ENCODE measurements at regions not wholly inside any gene's neighbourhood (a gene's known extent, or its start where the extent isn't known, plus 50 kb on each side); places are given as distances from the start of the nearest gene placed in this dataset.

DNA sequence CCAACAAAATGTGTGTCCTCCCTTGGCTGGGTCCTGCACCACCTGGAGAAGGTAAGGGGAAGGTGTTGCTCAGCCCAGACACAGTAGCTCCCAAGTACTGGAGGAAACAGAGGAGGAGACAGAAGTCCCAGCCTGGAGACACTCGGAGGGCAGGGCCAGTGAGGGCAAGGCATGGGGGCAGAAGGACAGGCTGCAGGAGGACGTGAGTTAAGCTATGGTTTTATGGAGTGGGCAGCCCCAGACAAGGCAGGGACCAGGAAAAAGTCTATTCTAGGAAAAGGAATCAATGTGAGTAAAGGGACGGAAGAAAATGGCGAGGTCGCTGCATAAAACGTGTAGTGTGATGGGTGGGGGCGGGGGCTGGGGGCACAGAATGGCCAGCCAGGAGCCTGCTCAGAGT, 210.1 kb upstream of the DIO3 start:
- DNase-seq (ENCODE audit: low spot score), result no peak

GRCh38 chr14:101351769-101352168, 209.5 kb upstream of the DIO3 start:
- no peak for DNase-seq (ENCODE audit: low spot score)

GRCh38 chr14:101352567-101352966, 208.7 kb upstream of the DIO3 start:
- DNase-seq (ENCODE audit: low spot score), result no peak

GRCh38 chr14:101353422-101353821, 207.9 kb upstream of the DIO3 start:
- DNase-seq (ENCODE audit: low spot score), result no peak

DNA sequence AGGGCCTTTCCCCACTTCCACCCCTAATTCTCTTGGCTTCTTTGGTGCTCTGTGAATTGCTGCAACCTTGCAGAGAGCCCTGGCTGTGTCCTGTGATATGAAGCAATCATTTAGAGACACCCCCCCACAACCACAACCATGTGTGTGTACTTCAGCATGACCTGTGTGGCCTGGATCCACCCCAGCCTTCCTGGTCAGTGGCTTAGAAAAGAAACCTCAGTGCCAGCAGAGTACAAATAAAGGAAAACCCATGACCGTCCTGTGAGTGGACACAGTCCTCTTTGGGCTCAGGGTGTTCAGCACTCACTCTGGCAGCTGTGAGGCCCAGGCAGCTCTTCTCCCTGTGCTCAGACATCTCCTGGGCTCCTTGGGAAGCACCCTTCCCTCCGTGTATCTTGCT, 206.6 kb upstream of the DIO3 start:
- DNase-seq (ENCODE audit: low spot score), result no peak

DNA sequence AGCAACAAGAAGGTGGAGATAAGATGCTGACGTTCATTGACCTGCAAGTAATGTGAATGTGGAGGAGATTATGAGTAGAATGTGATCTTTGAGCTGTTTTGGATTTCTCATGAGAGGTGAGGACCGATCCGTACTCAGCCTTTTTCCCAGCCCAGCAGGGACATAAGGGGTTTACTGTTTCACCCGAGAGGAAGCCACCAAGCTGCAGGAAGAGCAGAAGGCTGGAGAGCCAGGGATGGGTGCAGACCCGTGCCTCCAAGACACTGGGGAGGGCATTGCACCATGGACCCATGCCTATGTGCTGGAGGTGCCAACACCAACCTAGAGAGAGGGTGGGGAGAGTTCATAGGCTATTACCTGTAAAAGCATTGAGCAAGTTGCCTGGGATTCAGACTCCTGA, 206.0 kb upstream of the DIO3 start:
- no peak for DNase-seq (ENCODE audit: low spot score)

- DNase-seq (ENCODE audit: low spot score), result no peak
Observed at GRCh38 chr14:101357038-101357437, 204.3 kb upstream of the DIO3 start.

GRCh38 chr14:101357559-101358319, 203.6 kb upstream of the DIO3 start:
- no peak for DNase-seq (ENCODE audit: low spot score)

- DNase-seq (ENCODE audit: low spot score), result no peak
Observed at GRCh38 chr14:101358320-101359125, 202.8 kb upstream of the DIO3 start.

GRCh38 chr14:101359221-101360053, 201.9 kb upstream of the DIO3 start:
- peak; percentile 90 for DNase-seq (ENCODE audit: low spot score)

DNA sequence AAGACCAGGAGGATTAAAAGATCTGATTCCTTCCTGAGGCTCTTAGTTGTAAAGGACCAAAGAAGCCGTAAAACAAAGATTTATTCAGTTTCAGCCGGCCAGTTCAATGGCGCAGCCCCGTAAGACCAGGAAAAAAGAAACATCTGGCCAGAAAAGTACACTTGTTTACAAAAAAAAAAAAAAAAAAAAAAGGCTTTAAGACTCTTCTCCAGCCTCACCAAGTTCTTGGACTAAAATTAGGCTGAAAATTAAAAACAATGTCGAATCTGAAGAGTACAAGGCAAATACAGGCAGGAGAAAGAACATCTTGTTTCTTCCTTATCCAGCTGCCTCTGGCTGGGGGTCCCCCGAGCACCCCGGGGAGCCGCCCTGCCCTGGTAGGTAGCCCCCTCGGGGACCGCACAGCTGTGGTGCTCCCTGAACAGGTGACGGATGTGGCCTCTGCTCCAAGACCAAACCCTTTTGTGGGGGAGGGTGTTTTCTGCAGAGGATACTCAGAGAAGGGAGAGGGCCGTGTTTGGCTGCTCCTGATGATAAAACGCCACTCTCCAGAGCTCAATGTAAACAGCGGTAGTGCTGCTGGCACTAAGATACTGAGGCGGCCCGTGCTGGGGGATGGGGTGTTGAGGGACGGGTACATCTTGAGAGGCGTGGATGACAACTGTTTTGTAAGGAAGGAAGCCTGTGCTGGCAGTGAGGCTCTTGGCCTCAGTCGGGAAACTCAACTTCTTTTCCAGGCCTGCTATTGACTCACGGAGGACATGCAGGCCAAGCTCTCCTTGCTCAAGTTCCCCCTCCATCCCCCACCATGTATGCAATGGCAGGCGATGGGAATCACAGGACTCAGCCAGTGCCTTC, 201.0 kb upstream of the DIO3 start:
- peak; percentile 89 for DNase-seq (ENCODE audit: low spot score)

DNA sequence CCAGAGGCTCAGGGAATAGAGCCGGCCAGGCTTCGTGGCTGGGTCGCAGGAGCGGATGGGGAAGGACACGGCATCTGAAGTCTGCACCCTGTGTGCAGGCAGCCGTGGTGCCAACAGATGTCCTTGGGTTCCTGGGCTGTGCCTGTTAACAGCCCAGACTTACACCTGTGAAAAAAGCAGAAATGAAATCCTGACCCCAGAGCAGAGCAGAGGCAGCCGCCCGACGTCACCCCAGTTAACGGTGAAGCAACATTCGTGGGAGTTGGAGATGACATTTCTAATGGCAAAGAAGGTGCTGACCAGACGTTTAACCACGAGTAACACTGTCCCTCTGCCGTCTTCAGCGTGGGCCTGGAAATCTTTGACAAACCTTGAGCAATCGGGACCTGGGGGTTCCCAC, 200.3 kb upstream of the DIO3 start:
- DNase-seq (ENCODE audit: low spot score), result no peak

DNA sequence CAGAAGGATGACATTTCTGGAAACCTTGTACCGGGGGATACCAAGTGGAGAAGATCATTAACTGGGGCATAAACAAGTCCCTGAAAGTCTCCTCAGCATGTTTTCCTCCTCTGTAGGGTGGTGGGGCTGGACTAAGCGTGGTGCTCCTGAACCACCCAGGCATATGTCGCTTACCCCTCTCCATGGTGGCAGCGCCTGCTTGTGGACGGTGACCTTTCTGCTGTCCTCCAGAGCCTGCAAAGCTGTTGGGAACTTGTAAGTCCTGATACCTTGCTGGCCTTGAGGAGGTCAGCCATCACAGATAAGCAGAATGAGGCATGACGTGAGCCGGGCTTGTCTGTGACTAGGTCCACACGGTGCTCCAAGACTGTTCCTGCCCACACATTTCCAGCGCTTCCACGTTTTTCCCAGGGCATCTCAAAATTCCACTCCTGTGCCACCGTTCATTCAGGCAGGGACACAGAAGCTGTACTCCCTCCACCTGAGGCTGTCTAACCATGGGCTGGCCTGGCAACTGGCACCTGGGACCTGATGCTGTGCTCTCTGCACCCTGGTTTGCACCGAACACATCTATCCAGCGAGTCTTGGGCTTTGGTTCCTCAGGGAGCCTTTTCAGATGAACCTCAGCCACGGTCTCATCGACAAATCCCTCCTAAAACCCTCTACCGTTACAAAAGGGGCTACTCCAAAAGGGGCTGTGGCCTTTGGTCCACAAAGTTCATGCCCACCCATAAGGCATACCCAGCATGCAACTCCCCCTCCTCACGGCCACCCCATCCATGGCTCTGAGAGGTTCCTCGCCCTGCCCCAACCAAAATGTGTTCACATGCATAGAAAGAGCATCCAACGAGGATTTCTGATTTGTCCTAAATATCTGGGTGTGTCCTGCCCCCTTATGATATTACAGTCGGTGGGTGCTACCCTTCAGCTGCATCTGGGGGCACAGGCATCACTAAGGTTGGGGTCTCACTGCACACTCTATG, 199.6 kb upstream of the DIO3 start:
- DNase-seq (ENCODE audit: low spot score), result no peak

DNA sequence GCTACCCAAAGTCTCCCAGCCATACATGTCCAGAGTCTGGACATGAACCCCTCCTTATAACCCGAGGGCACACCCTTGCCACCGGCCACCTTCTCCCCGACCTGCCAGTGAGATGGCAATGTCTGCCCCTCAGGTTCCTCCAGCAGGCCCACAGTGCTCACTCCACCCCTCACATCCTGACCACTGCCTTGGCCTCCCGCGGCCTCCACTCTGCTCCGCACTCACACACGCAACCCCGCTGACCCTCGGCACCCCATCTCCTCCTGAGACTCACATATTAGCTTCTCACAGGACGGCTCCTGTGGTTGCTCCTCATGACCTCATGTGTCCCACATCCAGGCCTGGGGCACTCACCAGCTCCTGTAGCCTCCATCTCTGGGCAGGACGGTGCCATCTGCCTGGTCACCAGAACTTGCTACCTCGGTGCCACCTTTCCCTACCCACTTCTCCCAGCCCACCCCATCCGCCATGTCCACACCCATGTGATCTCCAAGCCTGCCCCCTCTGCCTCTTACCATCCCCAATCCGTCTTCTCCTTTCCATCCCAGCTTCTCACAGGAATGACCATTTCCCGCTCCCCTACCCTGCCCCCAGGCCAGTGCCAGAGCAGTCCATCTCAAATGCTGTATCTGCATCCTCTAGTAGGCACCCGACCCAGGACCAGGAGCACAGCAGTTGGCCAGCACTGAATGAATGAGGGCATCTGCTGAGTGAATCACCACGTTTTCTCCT, 198.6 kb upstream of the DIO3 start:
- no peak for DNase-seq (ENCODE audit: low spot score)

GRCh38 chr14:101363261-101363555, 198.1 kb upstream of the DIO3 start:
- no peak for DNase-seq (ENCODE audit: low spot score)

- DNase-seq (ENCODE audit: low spot score), result no peak
Observed at GRCh38 chr14:101363880-101364391, 197.4 kb upstream of the DIO3 start.

DNA sequence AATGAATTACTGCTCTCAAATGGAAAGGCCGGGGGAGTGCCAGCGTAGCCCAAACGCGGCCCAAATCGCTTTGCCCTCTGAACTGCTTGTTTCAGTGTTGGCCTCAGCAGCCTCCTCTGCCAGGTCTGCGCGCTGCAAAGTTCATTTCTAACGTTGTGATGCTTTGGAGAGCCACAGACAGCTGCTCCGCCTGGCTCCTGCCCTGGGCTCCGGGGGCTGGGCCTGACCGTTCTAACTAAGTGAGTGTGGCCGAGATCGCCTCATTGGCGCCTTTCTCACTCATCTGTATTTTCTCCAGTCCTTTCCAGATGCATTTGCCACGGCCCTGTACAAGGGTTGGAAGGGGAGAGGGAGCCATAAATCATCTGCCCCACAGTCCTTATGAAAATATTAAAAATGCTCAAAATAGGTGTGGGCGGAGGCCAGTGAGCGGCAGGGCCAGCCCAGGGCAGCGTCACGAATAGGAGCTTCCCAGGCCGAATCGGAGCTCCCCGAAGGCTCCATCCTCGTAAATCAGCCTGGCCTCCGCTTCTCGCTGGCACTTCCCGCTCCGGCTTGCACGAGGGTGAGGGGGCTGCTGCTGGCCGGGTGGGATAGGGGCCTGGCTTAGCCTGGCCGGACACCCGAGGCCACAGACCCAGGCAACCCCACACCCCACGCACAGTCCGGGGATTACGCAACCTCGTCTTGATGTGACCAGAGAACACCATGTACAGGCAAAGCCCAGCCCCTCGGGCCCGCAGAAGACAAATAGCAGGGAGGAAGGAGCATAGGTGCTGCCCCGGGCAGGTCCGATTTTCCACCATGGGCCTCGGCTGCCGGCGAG, 196.6 kb upstream of the DIO3 start:
- peak; percentile 90 for DNase-seq (ENCODE audit: low spot score)
